H1 (cell line): ENCODE measurements at regions not wholly inside any gene's neighbourhood (a gene's known extent, or its start where the extent isn't known, plus 50 kb on each side); places are given as distances from the start of the nearest gene placed in this dataset.
"Not testable (repeated sequence)": the region's sequence is repeated elsewhere in the genome, so short reads cannot be mapped to it uniquely, and the experiment has no call there.

Source experiments
- CTCF ChIA-PET: fragments of 300-600 bp; sonication (Branson Sonifier 250); formaldehyde crosslinking; loops from one replicate; lab custom pipeline; 2021; ENCODE audit not compliant: partially characterized antibody; lab: Charles Lee
- POLR2A ChIA-PET: fragments of 300-600 bp; sonication (Branson Sonifier 250); formaldehyde crosslinking; loops from one replicate; lab custom pipeline; 2021; ENCODE audit warnings: inconsistent platforms; ENCODE audit not compliant: partially characterized antibody; lab: Charles Lee
- DNase-seq, 2 experiments: peaks; one replicate each; pipeline versions ENCODE4 v3.0.0 to v3.0.0-alpha.2; 2010 to 2022; ENCODE audit warnings: low spot score in 2 of 2, low read depth in 1 of 2, mixed read lengths in 1 of 2
- FAIRE-seq: peaks from 2 replicates; lab custom pipeline; 2011; peaks lifted over from hg19 to GRCh38; lab: Jason Lieb, UNC
- H2AFZ ChIP-seq: 2 replicates; pipeline ENCODE4 v1.8.1; 2012; ENCODE audit warnings: low read length, inconsistent platforms
- H2AK5ac ChIP-seq: 2 replicates; pipeline ENCODE4 v1.6.1; 2013; ENCODE audit warnings: low read depth, low read length
- H2BK120ac ChIP-seq: replicated peaks from 2 replicates; pipeline ENCODE3; 2013; ENCODE audit warnings: low read depth, low read length, inconsistent platforms
- H2BK12ac ChIP-seq: 2 replicates; pipeline ENCODE4 v1.6.1; 2013; ENCODE audit warnings: low read depth, low read length
- H2BK15ac ChIP-seq: 2 replicates; pipeline ENCODE4 v1.6.1; 2013; ENCODE audit warnings: low read length
- H2BK20ac ChIP-seq: 2 replicates; pipeline ENCODE4 v1.6.1; 2013; ENCODE audit warnings: low read length
- H2BK5ac ChIP-seq: 2 replicates; pipeline ENCODE4 v1.6.1; 2013; ENCODE audit warnings: low read depth, low read length
- H3K14ac ChIP-seq: 2 replicates; pipeline ENCODE4 v1.6.1; 2013; ENCODE audit warnings: inconsistent platforms; ENCODE audit not compliant: insufficient read length
- H3K18ac ChIP-seq: 2 replicates; pipeline ENCODE4 v1.6.1; 2013; ENCODE audit warnings: low read length; ENCODE audit errors: extremely low read depth
- H3K23ac ChIP-seq: 2 replicates; pipeline ENCODE4 v1.6.1; 2013; ENCODE audit warnings: inconsistent platforms; ENCODE audit not compliant: insufficient read length
- H3K23me2 ChIP-seq: 2 replicates; pipeline ENCODE4 v1.6.1; 2013; ENCODE audit warnings: low read depth, low read length
- H3K27ac ChIP-seq: 2 replicates; pipeline ENCODE4 v1.6.1; 2011; ENCODE audit warnings: low read depth, low read length, inconsistent platforms
- H3K27me3 ChIP-seq, 4 experiments: replicated peaks in 1 of 4; 1 replicate in 1 of 4; 2 replicates in 3 of 4; pipeline versions ENCODE4 v1.6.1 to v1.8.1; 2011 to 2013; ENCODE audit warnings: low read length in 3 of 4, mild to moderate bottlenecking in 3 of 4, inconsistent platforms in 2 of 4, mixed read lengths in 2 of 4, moderate library complexity in 1 of 4; ENCODE audit not compliant: control insufficient read depth in 3 of 4, insufficient read depth in 3 of 4; ENCODE audit errors: extremely low read depth in 1 of 4
- H3K36me3 ChIP-seq, 4 experiments: 2 replicates each; pipeline versions ENCODE4 v1.6.1 to v1.8.1; 2011 to 2013; ENCODE audit warnings: mild to moderate bottlenecking in 4 of 4, low read length in 3 of 4, moderate library complexity in 2 of 4, control low read depth in 1 of 4, inconsistent platforms in 1 of 4; ENCODE audit not compliant: insufficient read depth in 4 of 4, control insufficient read depth in 2 of 4
- H3K4ac ChIP-seq: replicated peaks from 2 replicates; pipeline ENCODE3; 2013; ENCODE audit warnings: low read length, low read depth, mixed read lengths, inconsistent platforms; ENCODE audit not compliant: insufficient read length
- H3K4me1 ChIP-seq, 4 experiments: replicated peaks in 1 of 4; 1 replicate in 1 of 4; 2 replicates in 3 of 4; pipeline versions ENCODE4 v1.6.1 to v1.8.1; 2011 to 2013; ENCODE audit warnings: low read length in 3 of 4, inconsistent platforms in 2 of 4, mixed read lengths in 1 of 4; ENCODE audit not compliant: insufficient read depth in 4 of 4, control insufficient read depth in 3 of 4
- H3K4me2 ChIP-seq, 2 experiments: 2 replicates each; pipeline versions ENCODE4 v1.6.1 to v1.8.1; 2011 to 2013; ENCODE audit warnings: low read depth in 2 of 2, low read length in 2 of 2, control low read depth in 1 of 2, inconsistent platforms in 1 of 2, mild to moderate bottlenecking in 1 of 2; ENCODE audit not compliant: insufficient read depth in 1 of 2
- H3K4me3 ChIP-seq, 4 experiments: fragments of 200-600, 300-600 bp in 1 of 4; sonication (generic), shearing (Covaris generic), sonication (Bioruptor Twin) in 1 of 4; 2 replicates each; pipeline versions ENCODE4 v1.5.1 to v1.8.1; 2011 to 2016; ENCODE audit warnings: low read length in 4 of 4, low read depth in 3 of 4, control low read depth in 2 of 4, inconsistent platforms in 2 of 4, mild to moderate bottlenecking in 2 of 4, mixed read lengths in 1 of 4, moderate library complexity in 1 of 4; ENCODE audit not compliant: insufficient read depth in 2 of 4; ENCODE audit errors: extremely low read depth in 1 of 4
- H3K56ac ChIP-seq: replicated peaks from 2 replicates; pipeline ENCODE3; 2013; ENCODE audit warnings: low read depth, mild to moderate bottlenecking, mixed read lengths, low read length, inconsistent platforms; ENCODE audit not compliant: insufficient read length
- H3K79me1 ChIP-seq: 2 replicates; pipeline ENCODE4 v1.6.1; 2013; ENCODE audit warnings: low read depth, low read length, control low read depth
- H3K79me2 ChIP-seq, 2 experiments: 2 replicates each; pipeline versions ENCODE4 v1.6.1 to v1.8.1; 2012 to 2013; ENCODE audit warnings: low read length in 2 of 2, mild to moderate bottlenecking in 2 of 2, inconsistent platforms in 1 of 2; ENCODE audit not compliant: insufficient read depth in 2 of 2, control insufficient read depth in 1 of 2
- H3K9ac ChIP-seq, 4 experiments: replicated peaks in 1 of 4; 1 replicate in 1 of 4; 2 replicates in 3 of 4; pipeline versions ENCODE4 v1.6.1 to v1.8.1; 2011 to 2013; ENCODE audit warnings: low read depth in 3 of 4, low read length in 3 of 4, control low read depth in 2 of 4, mild to moderate bottlenecking in 2 of 4, moderate library complexity in 2 of 4, inconsistent platforms in 1 of 4; ENCODE audit errors: extremely low read depth in 1 of 4
- H3K9me3 ChIP-seq, 2 experiments: 2 replicates each; pipeline versions ENCODE4 v1.6.1 to v1.8.1; 2012 to 2013; ENCODE audit warnings: mild to moderate bottlenecking in 2 of 2, moderate library complexity in 2 of 2, control low read depth in 1 of 2, inconsistent platforms in 1 of 2, low read depth in 1 of 2, low read length in 1 of 2, mixed read lengths in 1 of 2; ENCODE audit not compliant: insufficient read depth in 2 of 2
- H4K20me1 ChIP-seq, 2 experiments: replicated peaks in 1 of 2; 2 replicates each; pipeline versions ENCODE3 to v1.8.1; 2011 to 2013; ENCODE audit warnings: inconsistent platforms in 2 of 2, low read length in 2 of 2, mild to moderate bottlenecking in 1 of 2; ENCODE audit not compliant: insufficient read depth in 2 of 2, control insufficient read depth in 1 of 2
- H4K5ac ChIP-seq: 2 replicates; pipeline ENCODE4 v1.6.1; 2013; ENCODE audit warnings: low read length, low read depth, mixed read lengths, inconsistent platforms; ENCODE audit not compliant: insufficient read length
- H4K8ac ChIP-seq: 2 replicates; pipeline ENCODE4 v1.8.0; 2013; ENCODE audit warnings: mild to moderate bottlenecking, moderate library complexity, low read length, inconsistent platforms; ENCODE audit not compliant: insufficient read depth; ENCODE audit errors: extremely low read depth
- H4K91ac ChIP-seq: replicated peaks from 2 replicates; pipeline ENCODE3; 2013; ENCODE audit warnings: low read length, mixed read lengths, inconsistent platforms; ENCODE audit not compliant: insufficient read length
- WGBS, 2 experiments: shearing (Covaris generic) in 1 of 2; methylation state at CpG; one replicate each; pipeline versions ENCODE4 v1.1.6 to v1.1.7; 2013 to 2015; ENCODE audit warnings: low lambda C conversion rate in 2 of 2, mixed read lengths in 2 of 2, inconsistent platforms in 1 of 2, low coverage in 1 of 2, missing lambda C conversion rate in 1 of 2; ENCODE audit not compliant: insufficient replicate concordance in 2 of 2, insufficient coverage in 1 of 2, insufficient read length in 1 of 2; ENCODE audit errors: extremely low coverage in 1 of 2, missing lambda C conversion rate in 1 of 2; 5-methylcytosine and 5-hydroxymethylcytosine counted together

GRCh38 chr13:18895411-18895810, 286.2 kb downstream of the TUBA3C start:
- FAIRE-seq, POLR2A ChIA-PET: not testable (repeated sequence)

GRCh38 chr13:18891242-18891641, 290.4 kb downstream of the TUBA3C start:
- POLR2A ChIA-PET, H3K4me3 ChIP-seq: not testable (repeated sequence)

More at GRCh38 chr13:18895411-18895810, 286.2 kb downstream of the TUBA3C start:
- H2BK5ac ChIP-seq, H3K4ac ChIP-seq, H2BK12ac ChIP-seq, H3K14ac ChIP-seq, H3K79me2 ChIP-seq, H2BK20ac ChIP-seq, H3K18ac ChIP-seq, H2BK120ac ChIP-seq, H4K91ac ChIP-seq, H4K5ac ChIP-seq, H3K27ac ChIP-seq, H3K4me2 ChIP-seq, DNase-seq, H3K79me1 ChIP-seq, H3K23ac ChIP-seq, H3K4me3 ChIP-seq, H4K20me1 ChIP-seq, H2BK15ac ChIP-seq, H3K56ac ChIP-seq, H3K4me1 ChIP-seq, H2AK5ac ChIP-seq, H3K23me2 ChIP-seq, H3K27me3 ChIP-seq, H3K9ac ChIP-seq, H3K36me3 ChIP-seq, H4K8ac ChIP-seq, H2AFZ ChIP-seq: not testable (repeated sequence)
- H3K9me3 ChIP-seq: peaks cover 26 to 69% of the 10 kb centered on the region in 2 experiments
- WGBS, 2 experiments: 82% methylated on average over 4 of the region's 13 CpGs; no CpG with 5 or more reads in 1 of the 2 experiments
- CTCF ChIA-PET: interaction anchor here (0.5 kb wide), 1 partner anchor 124 kb away, joined by 3 read pairs; no protein-coding TSS in a partner anchor

More at GRCh38 chr13:18891242-18891641, 290.4 kb downstream of the TUBA3C start:
- FAIRE-seq, H4K20me1 ChIP-seq, H4K8ac ChIP-seq, H2BK20ac ChIP-seq, H3K36me3 ChIP-seq, H2AK5ac ChIP-seq, H3K23me2 ChIP-seq, H4K5ac ChIP-seq, CTCF ChIA-PET, H3K27ac ChIP-seq, H3K56ac ChIP-seq, H3K9ac ChIP-seq, H3K4me1 ChIP-seq, H3K14ac ChIP-seq, H2BK5ac ChIP-seq, H4K91ac ChIP-seq, H3K79me2 ChIP-seq, H2BK15ac ChIP-seq, H3K79me1 ChIP-seq, H2AFZ ChIP-seq, DNase-seq, H3K4ac ChIP-seq, H3K18ac ChIP-seq, H3K4me2 ChIP-seq, H2BK120ac ChIP-seq, H2BK12ac ChIP-seq, H3K23ac ChIP-seq, H3K27me3 ChIP-seq: not testable (repeated sequence)
- 27% methylated on average over 1 of the region's 1 CpG; no CpG with 5 or more reads in 1 of the 2 experiments for WGBS, 2 experiments
- H3K9me3 ChIP-seq: peaks cover 36 to 65% of the 10 kb centered on the region in 2 experiments
